ENCODE measurements at regions not wholly inside any gene's neighbourhood (a gene's known extent, or its start where the extent isn't known, plus 50 kb on each side); places are given as distances from the start of the nearest gene placed in this dataset.

DNA sequence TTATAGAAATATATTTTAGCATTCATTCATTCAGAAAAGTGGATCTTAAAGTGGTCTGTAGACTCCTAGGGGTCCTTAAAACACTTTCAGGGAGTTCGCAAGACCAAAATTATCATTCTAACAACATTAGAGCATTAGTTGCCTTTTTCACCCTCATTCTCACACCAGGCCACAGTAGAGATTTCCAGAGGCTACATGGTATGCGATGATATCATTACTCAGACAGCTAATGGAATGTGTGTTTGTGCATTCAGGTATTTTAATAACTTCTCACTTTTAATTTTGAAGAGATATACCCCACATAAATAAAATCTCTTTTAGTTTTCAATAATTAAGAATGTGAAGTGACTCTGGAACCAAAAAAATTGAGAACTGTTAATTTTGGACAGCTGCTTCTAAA, 206.9 kb downstream of the NSUN3 start:
- DNase-seq, result no peak

DNA sequence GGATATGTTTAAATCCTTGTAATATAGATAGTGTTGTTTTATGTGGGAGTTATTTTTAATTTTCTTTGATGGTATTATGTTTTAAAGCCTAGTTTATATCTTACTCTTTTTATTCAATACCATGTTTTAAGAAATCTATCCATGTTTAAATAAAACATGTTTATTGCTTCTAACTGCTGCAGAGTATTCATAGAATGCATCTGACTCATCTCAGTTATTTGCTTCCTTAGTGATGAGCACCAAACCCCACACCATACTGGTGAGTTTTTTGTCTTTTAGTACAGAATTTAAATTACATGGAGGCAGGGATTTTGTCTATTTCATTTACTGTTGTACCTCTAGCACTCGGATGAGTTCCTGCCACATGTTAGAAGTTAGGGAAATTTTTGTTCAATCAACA, 209.2 kb downstream of the NSUN3 start:
- no peak for DNase-seq

DNA sequence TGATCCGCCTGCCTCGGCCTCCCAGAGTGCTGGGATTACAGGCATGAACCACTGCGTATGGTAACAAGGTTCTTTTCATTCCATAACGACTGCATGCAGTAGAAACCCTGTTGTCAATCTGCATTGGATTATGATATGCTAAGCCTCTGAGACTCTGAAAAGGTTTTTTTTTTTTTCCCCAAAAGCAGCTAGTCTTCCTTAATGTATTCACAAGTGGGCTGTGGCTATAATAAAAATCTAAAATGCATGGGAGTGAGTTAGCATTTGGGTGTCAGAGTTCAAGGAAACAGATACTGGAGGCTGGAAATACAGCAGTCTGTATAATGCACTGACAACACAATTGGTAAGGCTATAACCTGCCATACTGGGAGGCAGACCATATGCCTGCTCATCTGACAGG, 218.1 kb downstream of the NSUN3 start:
- DNase-seq, result no peak

DNA sequence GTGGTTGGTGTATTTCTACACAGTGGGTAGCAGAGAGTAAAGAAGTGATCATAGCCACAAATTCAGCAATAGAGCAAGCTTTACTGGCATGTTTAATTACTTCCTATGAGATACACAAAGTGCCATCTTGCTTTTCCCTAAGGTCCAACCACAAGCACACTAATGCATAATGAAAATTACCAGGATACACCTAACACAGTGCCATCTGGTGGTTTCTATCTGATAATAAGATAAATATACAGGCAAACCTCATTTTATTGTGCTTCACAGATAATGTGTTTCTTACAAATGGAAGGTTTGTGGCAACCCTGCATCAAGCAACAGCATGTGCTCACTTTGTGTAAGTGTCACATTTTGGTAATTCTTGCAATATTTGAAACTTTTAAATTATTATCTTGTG, 223.0 kb downstream of the NSUN3 start:
- peak in 1 of 2 donors; percentile 18 for DNase-seq

DNA sequence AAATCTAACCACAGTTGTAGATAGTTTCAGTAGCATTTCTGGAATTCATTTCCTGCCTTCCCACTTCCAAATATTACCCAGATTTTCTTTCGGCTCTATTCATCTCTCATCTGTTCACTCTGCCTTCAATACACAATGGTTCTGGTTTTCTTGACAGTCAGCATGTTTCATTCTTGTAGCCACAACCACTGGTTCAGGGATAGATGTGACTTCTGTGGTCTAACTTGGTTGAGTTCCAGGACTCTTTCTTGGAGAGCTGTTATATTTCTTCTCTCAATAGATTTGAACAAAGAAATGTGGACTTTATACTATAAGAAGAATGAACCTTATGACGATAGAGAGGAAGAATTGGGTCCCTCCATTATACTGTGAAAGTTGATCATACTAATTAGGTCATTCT, 228.8 kb downstream of the NSUN3 start:
- no peak for DNase-seq

DNA sequence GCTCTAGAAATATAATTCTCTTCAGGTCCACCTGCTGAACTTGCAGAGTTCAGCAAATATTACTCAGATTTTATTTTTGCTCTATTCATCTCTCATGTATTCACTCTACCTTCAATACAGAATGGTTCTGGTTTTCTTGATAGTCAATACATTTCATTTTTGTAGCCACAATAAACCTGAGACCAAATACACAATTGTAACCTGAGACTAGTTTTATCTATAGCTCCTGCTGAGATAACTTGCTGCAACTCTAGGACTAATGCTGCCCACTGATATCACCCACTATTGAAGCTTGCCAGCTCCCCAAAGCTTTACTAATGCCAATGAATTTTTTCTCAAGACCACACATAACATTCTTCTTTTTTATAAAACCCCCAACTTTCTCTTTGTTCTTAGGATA, 229.3 kb downstream of the NSUN3 start:
- no peak for DNase-seq

DNA sequence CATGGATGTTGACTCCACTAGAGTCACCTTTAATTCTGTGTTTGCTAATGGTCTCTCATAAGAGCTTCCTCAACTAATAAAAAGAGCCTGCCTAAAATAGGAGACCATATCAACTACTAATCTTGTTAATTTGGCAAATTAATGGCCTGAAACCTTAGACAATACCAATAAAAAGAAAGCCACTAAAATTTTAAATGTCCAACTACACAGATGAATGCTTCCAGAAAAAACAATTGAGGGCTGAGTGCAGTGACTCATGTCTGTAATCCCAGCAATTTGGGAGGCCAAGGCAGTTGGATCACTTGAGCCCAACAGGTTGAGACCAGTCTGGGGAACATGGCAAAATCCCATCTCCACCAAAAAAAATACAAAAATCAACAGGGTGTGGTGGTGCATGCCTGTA, 230.9 kb downstream of the NSUN3 start:
- DNase-seq, result no peak

- DNase-seq, result no peak
These were observed 231.9 kb downstream of the NSUN3 start for GRCh38 chr3:94294806-94295205.

GRCh38 chr3:94299716-94300115, 236.9 kb downstream of the NSUN3 start:
- DNase-seq, result no peak

- DNase-seq, result no peak
These were observed 238.5 kb downstream of the NSUN3 start for GRCh38 chr3:94301366-94301765.

- no peak for DNase-seq
These were observed 240.4 kb downstream of the NSUN3 start for GRCh38 chr3:94303266-94303665.

GRCh38 chr3:94303897-94304296, 241.0 kb downstream of the NSUN3 start:
- DNase-seq, result peak; percentile 3 to 33

GRCh38 chr3:94304954-94305353, 242.1 kb downstream of the NSUN3 start:
- DNase-seq, result no peak

DNA sequence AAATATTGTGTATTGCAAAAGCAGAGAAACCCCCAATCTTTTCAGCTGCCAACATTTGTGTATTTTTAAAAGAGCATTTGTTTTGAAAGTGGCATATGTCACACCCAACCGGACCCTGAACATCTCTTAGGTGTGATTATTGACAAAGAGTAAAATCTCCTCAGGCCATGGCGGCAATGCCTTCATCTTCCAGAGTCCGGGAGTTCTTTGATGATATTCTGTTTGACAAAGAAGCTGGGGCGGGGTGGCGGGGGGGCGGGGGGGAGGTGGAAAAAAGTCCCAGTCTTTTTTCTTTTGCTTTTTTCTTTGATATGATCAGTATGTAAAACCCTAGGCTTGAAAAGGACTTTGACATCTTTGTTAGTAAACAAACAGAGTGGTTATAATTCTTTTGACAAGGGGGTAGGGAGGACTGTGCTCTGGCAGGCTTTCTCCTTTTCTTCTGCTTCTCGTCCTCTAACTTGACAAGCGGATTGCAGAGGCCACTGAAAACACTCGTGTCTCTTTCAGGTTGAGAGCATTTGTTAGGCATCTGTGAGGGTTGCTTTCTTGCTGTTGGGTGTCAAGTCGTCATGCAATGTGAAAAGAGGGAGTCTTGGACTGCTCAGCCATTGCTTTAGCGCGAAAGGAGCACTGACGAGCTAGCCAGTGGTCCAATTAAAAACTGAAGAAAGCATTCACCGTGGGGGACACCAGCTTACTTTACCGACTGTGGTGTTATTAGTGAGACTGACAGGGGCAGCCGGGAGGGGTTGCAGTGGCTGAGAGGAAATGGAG, 243.2 kb downstream of the NSUN3 start:
- DNase-seq, result no peak

DNA sequence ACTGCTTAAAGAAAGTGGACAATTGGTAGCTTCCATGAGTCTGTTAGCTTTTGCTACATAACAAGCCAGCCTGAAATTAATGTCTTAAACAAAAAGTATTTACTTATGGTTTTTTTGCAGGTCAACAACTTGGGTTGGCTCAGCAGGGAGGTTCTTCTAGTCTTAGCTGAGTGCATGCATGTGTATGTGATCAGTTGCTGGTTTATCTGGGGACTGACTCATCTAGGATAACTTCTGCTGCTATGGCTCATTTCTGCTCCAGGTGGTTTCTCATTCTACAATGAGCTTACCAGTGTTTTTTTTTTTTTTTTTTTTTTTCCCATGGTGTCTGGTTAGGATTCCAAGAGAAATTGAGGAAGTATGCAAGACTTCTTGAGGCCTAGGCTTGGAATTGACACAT, 244.7 kb downstream of the NSUN3 start:
- DNase-seq, result no peak

DNA sequence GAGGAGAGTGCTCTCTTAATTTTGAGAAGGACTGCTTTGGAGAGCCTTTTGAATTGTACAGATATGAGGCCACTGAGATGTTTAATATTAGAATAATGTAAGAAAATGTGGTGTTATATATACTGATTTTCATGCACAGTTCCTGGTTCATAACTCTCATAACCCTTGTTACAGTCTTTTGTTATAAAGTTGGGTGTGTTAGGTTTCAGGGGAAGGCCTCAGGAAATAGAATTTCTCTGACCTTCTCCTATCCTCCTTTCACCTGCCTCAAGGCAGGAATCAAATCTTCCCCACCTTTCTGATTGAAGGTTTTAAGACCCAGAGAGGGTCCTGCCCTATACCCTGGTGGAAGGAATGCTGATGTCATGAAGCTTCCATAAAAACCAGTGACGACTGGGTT, 245.9 kb downstream of the NSUN3 start:
- no peak for DNase-seq

GRCh38 chr3:94310341-94311135, 247.7 kb downstream of the NSUN3 start:
- no peak for DNase-seq

DNA sequence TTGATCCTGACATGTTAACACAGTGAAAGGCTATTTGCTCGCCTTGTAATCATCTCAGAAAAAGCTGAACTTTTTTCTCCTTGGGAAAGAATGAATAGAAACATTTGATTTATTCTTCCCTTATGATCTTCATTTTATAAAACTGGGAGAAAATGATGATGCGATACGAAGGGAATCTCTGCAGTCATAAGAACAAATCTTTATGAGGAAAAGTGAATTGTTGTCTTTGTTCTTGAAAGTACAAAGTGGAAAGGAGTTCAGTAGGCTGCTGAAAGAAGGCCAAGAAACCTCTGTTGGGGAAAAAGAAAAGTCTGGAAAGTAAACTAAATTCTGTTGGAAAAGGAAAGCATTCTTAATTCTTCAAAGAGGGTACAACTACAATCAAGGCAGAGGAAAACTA, 248.8 kb downstream of the NSUN3 start:
- DNase-seq, result no peak

GRCh38 chr3:94314218-94314883, 251.5 kb downstream of the NSUN3 start:
- no peak for DNase-seq

GRCh38 chr3:94317017-94317416, 254.2 kb downstream of the NSUN3 start:
- peak in 1 of 2 donors; percentile 80 for DNase-seq

GRCh38 chr3:94323596-94323995, 260.7 kb downstream of the NSUN3 start:
- no peak for DNase-seq

GRCh38 chr3:94331831-94332230, 269.0 kb downstream of the NSUN3 start:
- DNase-seq, result no peak

DNA sequence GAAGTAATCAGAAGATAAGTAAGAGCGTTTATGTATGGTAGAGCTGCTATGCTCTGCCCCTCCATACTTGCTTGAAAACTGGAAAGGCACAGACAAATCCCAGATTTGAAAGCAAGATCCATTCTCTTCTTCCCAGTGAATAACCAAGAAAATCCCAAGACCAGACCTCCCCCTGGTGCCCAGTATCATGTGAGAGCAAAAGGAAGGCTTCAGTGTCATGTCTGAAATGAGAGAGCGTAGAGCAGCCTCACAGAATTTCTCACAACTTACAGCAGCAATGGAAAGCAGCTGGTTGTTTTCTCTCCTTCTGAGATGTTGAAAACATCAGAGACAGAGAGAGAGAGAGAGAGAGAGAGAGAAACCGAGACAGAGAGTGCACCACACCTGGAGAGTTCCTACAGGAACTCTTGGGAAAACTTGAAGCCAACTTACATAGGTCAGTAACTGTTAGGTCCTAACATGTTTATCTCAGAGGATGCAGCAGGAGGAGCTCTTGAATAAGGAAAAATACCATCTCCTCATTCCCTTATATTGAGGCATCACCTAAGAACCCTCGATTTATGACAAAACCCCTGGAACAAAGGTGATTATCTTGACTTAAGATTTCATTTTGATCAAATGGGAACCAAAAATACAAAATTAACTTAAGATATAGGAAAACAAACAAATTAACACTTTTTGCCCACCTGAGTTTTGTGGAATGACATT, 273.3 kb downstream of the NSUN3 start:
- peak in 1 of 2 donors; percentile 50 for DNase-seq

Data from hippocampal formation (tissue), 2 donors.